ENCODE measurements at regions not wholly inside any gene's neighbourhood (a gene's known extent, or its start where the extent isn't known, plus 50 kb on each side); places are given as distances from the start of the nearest gene placed in this dataset.
"Not testable (repeated sequence)": the region's sequence is repeated elsewhere in the genome, so short reads cannot be mapped to it uniquely, and the experiment has no call there.

DNA sequence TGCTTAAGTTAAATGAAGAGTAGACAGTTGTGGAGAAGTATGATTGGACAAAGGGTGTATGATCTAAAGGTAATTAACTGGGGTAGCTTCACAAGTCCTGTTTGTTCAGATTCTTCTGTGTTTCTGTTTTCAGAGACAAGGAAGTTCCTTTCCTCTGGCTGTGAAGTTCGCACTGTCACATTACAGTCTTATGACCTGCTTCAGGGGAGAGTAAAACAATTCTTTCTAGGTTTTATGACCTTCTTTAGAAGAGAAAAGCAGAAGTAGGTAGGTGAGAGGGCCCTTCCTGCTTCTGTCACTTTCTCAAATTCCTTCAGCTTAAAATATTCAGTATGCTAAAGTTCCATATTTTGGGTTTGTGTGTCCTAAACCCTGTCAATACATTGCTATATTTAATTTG is 211.9 kb downstream of the SOX3 start:
- no peak for DNase-seq (ENCODE audit: low spot score in 2 of 2)
- in situ Hi-C loops (cut with MboI; ENCODE audit: low sequenced_read_pairs): no loop called here
- H3K4me1 ChIP-seq: peaks cover 8% of the 10 kb centered on the region
- no peak overlapping the region for H3K4me3 ChIP-seq
- H3K27me3 ChIP-seq (ENCODE audit: low read depth): no peaks in the 10 kb centered on the region
- no peaks in the 10 kb centered on the region for H3K9me3 ChIP-seq
- H3K36me3 ChIP-seq (replicated peaks): no peaks in the 10 kb centered on the region

DNA sequence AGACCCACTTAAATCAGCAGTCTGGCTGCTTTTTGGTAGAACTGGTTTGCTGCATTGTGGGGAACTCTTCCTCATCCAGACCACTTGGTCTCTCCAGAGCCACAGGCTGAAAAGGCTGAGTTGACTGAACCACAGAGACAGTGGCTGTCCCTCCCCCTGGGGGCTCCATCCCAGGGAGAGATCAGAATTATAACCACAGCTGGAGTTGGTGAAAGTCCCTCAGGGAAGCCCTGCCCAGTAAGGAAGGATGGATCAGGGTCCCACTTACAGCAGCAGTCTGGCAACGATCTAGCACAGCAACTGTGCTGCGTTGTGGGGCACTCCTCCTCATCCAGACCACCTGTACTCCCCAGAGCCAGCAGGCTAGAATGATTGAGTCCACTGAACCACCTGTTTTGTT is 212.7 kb downstream of the SOX3 start:
- Histone ChIP-seq H3K9me3 (no peaks in the 10 kb centered on the region), H3K4me1 (peaks cover 8% of the 10 kb centered on the region), H3K27me3 (ENCODE audit: low read depth) (no peaks in the 10 kb centered on the region), H3K36me3 (replicated peaks) (no peaks in the 10 kb centered on the region), H3K4me3 (no peak overlapping the region)
- in situ Hi-C loops (cut with MboI; ENCODE audit: low sequenced_read_pairs): no loop called here
- peak in 1 of 2 experiments; percentile 23 for DNase-seq (ENCODE audit: low spot score in 2 of 2)

DNA sequence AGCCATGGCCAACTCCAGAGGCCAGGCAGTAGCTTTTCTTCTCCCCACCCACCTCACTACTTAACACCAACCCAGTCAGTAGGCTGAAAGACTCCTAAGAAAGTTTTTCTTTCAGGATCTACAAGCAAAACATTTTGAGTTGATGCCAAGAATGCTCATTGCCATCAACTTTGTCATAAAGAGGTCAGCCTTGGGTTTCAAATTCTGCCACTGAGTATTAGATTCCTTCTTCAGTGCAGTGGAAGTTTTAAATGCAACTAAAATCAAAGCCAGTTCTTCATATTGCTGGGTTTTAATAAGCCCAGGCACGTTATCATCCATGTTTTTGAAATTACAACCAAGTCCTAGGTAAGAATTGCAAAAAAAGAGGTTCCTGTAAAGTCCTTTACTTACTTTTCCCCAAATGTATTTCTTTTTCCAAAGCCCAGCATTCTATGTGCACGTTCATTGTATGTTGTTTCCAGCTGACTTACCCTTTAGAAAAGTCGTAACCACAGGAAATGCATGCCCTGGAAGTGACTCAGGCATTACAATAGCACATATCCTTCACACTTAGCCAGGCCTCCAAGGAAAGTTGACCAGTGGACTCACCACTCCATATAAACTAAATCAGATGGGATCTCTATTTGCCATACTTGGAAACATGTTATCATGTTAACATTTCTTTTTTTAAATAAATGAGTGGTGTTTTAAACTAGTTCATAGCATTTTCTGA is 229.9 kb downstream of the SOX3 start:
- peak; percentile 10 to 36 for DNase-seq (ENCODE audit: low spot score in 2 of 2)
- Histone ChIP-seq H3K9me3 (peaks cover 3% of the 10 kb centered on the region; the same call in 1 of the 2 replicates), H3K4me1 (no peaks in the 10 kb centered on the region; the same call in 1 of the 2 replicates), H3K4me3 (no peak overlapping the region), H3K27me3 (ENCODE audit: low read depth) (no peaks in the 10 kb centered on the region), H3K36me3 (replicated peaks) (no peaks in the 10 kb centered on the region)
- in situ Hi-C loops (cut with MboI; ENCODE audit: low sequenced_read_pairs): no loop called here

DNA sequence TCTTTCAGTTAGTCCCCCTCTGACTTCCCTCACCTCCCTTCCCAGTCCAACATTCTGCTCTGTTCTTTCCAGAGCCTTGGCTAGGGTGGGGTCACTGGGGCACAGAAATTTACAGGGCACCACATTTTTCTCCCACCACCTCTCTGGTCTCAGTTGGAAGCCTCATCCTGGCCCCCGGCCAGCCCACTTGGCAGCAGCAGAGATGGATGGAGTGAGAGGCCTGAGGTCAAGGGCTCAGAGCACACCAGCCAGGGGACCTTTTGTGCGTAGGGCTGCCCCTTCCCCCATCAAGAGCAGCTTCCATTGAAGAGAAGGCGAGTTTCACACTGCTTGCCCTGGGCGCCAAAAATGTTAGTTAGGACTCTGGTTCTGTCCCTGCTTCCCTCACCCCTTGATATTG is 230.9 kb downstream of the SOX3 start:
- H3K36me3 ChIP-seq (replicated peaks): no peaks in the 10 kb centered on the region
- no peak overlapping the region for H3K4me3 ChIP-seq
- H3K9me3 ChIP-seq: peaks cover 3% of the 10 kb centered on the region; the same call in 1 of the 2 replicates
- in situ Hi-C loops (cut with MboI; ENCODE audit: low sequenced_read_pairs): no loop called here
- no peaks in the 10 kb centered on the region for H3K27me3 ChIP-seq (ENCODE audit: low read depth)
- no peaks in the 10 kb centered on the region; the same call in 1 of the 2 replicates for H3K4me1 ChIP-seq
- DNase-seq (ENCODE audit: low spot score in 2 of 2): no peak

DNA sequence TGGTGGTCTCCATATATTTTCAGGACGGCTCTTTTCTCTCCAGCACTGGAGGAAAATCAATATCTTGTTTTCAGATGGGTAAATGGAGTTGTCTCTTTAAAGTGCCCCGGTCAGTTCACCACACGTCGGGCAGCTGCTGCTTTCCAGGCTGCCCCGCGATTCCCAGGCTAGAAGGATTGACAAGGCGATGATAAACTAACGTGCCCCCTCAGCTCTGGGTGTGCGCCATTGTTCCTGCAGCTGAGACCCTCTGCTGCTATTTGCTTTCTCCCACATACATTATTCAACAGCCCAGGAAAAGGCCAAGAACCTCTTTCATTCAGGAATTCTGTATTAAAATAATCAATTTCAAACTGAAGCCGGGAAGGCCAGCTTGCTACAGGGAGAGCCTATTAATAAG is 254.5 kb downstream of the SOX3 start:
- DNase-seq (ENCODE audit: low spot score in 2 of 2): no peak
- Histone ChIP-seq H3K27me3 (ENCODE audit: low read depth) (no peaks in the 10 kb centered on the region), H3K9me3 (no peaks in the 10 kb centered on the region), H3K36me3 (replicated peaks) (no peaks in the 10 kb centered on the region), H3K4me1 (no peaks in the 10 kb centered on the region), H3K4me3 (no peak overlapping the region)
- in situ Hi-C loops (cut with MboI; ENCODE audit: low sequenced_read_pairs): no loop called here

DNA sequence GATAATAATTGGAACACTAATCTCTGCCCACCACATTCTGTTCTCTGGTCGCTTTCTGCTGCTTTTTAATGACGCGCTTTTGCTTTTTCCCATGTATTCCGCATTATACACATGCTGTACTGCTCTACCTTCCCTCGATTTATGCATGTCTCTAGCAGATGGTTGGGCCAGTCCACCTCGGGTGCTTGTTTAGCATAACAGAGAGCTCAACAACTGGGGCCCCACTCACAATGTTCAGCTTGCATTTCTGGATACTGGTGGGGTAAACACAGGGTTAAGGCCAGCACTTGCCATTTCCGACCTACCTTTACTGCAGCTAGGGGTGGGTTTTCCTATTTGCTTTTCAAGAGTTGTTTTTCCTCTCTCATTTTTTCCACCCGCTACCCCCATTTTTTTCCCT is 255.8 kb downstream of the SOX3 start:
- peak in 1 of 2 experiments; percentile 16 for DNase-seq (ENCODE audit: low spot score in 2 of 2)
- no peaks in the 10 kb centered on the region for H3K4me1 ChIP-seq
- H3K36me3 ChIP-seq (replicated peaks): no peaks in the 10 kb centered on the region
- H3K4me3 ChIP-seq: no peak overlapping the region
- H3K27me3 ChIP-seq (ENCODE audit: low read depth): no peaks in the 10 kb centered on the region; the same call in 1 of the 2 replicates
- no peaks in the 10 kb centered on the region for H3K9me3 ChIP-seq
- in situ Hi-C loops (cut with MboI; ENCODE audit: low sequenced_read_pairs): no loop called here

DNA sequence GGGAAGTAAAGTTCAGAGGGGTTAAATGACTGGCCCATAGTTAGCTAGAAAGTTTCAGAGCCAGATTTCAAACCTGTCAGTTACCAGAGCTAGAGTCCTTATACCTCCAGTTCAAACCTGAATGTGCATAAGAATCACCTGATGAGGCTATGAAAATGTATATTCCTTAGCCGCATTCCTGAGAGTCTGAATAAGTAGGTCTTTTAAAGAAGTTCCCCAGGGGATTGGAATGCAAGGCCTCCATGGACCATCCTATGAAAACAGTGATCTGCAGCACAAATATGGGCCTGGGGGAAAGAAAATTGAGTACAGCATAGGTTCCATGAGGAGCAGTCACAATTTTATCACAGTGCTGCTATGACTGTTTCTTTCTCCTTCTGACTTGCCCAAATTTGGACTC is 263.9 kb upstream of the CXorf66 start:
- peak; percentile 42 to 83 for DNase-seq (ENCODE audit: low spot score in 2 of 2)
- Histone ChIP-seq H3K9me3 (0 out of 2 replicates have a peak, but pooled peaks cover 4% of the 10 kb centered on the region), H3K4me1 (peaks cover 7% of the 10 kb centered on the region), H3K27me3 (ENCODE audit: low read depth) (no peaks in the 10 kb centered on the region), H3K4me3 (no peak overlapping the region), H3K36me3 (replicated peaks) (no peaks in the 10 kb centered on the region)
- in situ Hi-C loops (cut with MboI; ENCODE audit: low sequenced_read_pairs): no loop called here

DNA sequence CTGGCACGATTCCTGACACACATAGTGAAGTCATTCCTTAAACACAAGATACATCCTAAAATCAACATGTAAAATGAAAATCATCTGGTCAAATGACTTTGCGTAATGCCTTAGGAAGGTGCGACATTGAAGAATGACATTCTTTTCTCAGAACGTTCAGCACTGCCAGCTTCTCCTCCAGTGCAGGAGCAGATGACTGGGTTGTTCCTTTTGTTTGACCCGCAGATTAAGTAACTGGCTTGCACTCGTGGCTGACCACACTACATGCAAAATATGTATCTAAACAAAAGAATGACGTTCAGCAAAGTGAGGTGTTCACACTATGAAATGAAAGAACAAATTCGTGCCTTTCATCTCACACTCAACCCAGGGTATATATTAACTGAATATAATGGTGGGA is 260.7 kb upstream of the CXorf66 start:
- H3K4me3 ChIP-seq; H3K27me3 ChIP-seq (ENCODE audit: low read depth); H3K36me3 ChIP-seq (replicated peaks); H3K4me1 ChIP-seq; in situ Hi-C loops (cut with MboI; ENCODE audit: low sequenced_read_pairs); H3K9me3 ChIP-seq; DNase-seq (ENCODE audit: low spot score in 2 of 2): not testable (repeated sequence)

DNA sequence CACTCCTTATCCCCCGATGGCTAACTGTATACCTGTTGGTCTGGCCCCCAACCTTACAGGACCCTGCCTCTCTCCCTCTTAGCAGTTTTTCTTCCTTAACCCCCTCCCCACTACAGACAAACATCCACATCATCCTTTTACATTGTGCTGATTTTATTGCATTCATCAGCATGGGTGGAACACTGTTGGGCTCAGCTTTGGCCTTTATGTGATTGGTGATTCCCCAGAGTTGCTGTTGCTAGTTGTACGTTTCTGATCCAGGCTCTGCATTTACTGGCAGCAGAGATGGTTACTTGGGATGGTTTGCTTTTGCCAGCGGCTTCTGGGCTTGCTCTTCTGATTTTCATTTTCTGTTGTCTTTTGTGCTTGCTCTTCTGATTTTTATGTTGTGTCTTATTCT is 250.6 kb upstream of the CXorf66 start:
- in situ Hi-C loops (cut with MboI; ENCODE audit: low sequenced_read_pairs); H3K36me3 ChIP-seq (replicated peaks); H3K27me3 ChIP-seq (ENCODE audit: low read depth); H3K4me3 ChIP-seq; DNase-seq (ENCODE audit: low spot score in 2 of 2); H3K9me3 ChIP-seq; H3K4me1 ChIP-seq: not testable (repeated sequence)

DNA sequence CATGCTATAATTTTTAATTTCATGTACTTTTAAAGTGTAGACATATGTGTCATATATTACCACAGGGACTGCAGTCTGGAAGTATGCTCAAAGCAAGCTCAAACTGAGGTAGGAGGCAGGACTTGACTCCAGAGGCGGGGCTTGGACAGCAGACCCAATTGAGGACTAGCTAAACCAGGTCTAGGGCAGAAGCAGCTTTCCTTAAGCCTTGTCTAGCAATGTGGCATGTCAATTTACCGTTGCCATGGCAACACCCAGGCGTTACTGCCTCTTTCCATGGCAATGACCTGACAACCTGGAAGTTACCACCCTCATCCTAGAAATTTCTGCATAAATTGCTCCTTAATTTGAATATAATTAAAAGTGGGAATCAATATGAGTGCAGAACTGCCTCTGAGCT is 249.2 kb upstream of the CXorf66 start:
- in situ Hi-C loops (cut with MboI; ENCODE audit: low sequenced_read_pairs): not testable (repeated sequence)

DNA sequence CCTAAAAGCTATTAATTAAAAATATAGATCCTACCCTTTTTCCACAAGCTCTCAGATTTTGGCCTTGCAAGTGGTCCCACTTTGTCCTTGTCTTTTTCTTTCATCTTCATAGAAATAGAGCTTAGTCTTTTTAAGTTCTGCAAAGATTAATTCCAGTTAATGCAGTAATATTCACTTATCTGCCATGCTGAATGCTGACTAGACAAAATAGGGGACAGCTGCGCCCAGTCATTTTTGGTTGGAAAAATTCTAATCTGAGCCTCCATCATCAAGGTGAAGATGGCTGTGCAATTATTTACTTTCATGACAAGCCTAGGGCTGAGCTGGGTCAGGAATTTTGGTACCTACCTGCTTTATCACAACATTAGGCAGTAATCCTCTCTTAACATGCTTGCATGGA is 241.3 kb upstream of the CXorf66 start:
- H3K9me3 ChIP-seq: no peaks in the 10 kb centered on the region
- in situ Hi-C loops (cut with MboI; ENCODE audit: low sequenced_read_pairs): no loop called here
- H3K36me3 ChIP-seq (replicated peaks): no peaks in the 10 kb centered on the region
- H3K27me3 ChIP-seq (ENCODE audit: low read depth): no peaks in the 10 kb centered on the region
- no peak for DNase-seq (ENCODE audit: low spot score in 2 of 2)
- H3K4me3 ChIP-seq: no peak overlapping the region
- no peaks in the 10 kb centered on the region for H3K4me1 ChIP-seq

More for the DNA sequence above, 249.2 kb upstream of the CXorf66 start:
- H3K36me3 ChIP-seq (replicated peaks); H3K4me1 ChIP-seq; H3K9me3 ChIP-seq; H3K27me3 ChIP-seq (ENCODE audit: low read depth); H3K4me3 ChIP-seq: not testable (repeated sequence)
- peak in 1 of 2 experiments; percentile 36 for DNase-seq (ENCODE audit: low spot score in 2 of 2)

DNA sequence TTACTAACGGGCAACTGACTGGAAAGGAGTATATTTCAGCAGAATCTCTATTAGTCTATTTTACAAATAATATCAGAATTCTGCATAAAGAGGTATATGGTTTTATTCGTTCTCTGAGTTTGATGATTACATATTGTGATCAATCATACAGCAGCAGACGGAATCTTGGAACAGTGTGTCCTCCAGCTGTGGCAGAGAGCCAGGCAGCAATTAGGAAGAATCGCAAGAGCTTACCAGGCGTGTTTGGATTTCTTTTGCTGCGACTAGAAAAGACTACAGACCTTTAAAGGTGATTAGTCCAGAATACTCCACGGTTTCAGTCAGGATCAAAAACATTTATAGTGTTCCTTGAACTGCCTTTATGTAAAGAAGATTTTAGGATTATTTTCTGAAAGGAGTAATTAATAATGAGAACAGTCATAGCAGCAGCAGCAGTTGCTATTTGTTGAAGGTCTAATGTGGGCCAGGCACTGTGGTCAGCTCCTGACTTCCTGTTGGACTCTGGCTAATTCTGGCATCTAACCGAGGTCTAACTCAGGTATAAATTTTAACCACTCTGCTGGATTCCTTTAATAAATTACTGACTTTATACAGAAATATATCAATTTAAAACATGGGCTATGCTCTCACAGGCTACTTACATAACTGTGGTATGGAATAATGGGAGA is 225.3 kb upstream of the CXorf66 start:
- in situ Hi-C loops (cut with MboI; ENCODE audit: low sequenced_read_pairs): no loop called here
- DNase-seq (ENCODE audit: low spot score in 2 of 2): no peak
- H3K36me3 ChIP-seq (replicated peaks): no peaks in the 10 kb centered on the region
- H3K27me3 ChIP-seq (ENCODE audit: low read depth): no peaks in the 10 kb centered on the region
- H3K4me1 ChIP-seq: no peaks in the 10 kb centered on the region
- no peak overlapping the region for H3K4me3 ChIP-seq
- H3K9me3 ChIP-seq: no peaks in the 10 kb centered on the region

DNA sequence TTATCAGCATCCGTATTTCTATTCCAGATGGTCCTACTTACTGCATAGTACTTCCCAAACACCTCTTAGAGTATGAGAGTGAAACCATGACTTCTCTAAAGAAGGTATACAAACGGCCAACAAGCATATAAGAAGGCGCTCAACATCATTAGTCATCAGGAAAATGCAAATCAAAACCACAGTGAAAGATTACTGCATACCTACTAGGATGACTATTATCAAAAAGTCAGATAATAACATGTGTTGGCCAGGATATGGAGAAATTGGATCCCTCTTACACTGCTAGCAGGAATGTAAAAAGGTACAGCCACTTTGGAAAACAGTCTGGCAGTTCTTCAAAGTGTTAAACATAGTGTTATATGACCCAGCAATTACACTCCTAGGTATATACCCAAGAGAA is 215.3 kb upstream of the CXorf66 start:
- in situ Hi-C loops (cut with MboI; ENCODE audit: low sequenced_read_pairs): no loop called here
- Histone ChIP-seq H3K4me3 (no peak overlapping the region), H3K4me1 (no peaks in the 10 kb centered on the region), H3K27me3 (ENCODE audit: low read depth) (no peaks in the 10 kb centered on the region), H3K9me3 (no peaks in the 10 kb centered on the region), H3K36me3 (replicated peaks) (no peaks in the 10 kb centered on the region)
- DNase-seq (ENCODE audit: low spot score in 2 of 2): no peak

DNA sequence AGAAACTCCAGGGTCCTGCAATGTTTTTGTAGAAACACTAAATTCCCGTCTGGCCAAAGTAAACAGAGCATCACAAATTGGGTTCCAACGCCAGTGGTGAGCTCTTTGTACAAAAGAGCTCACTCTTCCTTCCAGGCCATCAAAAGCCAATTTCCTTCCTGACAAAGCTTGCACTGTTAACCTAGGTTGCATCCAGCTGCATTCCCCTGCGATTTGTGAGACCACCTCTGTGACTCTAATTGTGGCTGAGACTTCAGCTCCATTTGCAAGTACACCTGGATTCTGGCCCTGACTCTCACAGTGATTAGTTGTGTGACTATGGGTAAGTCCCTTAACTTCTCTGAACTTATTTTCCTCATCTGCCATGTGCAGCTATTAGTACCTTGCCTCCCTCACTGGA is 212.5 kb upstream of the CXorf66 start:
- Histone ChIP-seq H3K4me1 (no peaks in the 10 kb centered on the region), H3K27me3 (ENCODE audit: low read depth) (no peaks in the 10 kb centered on the region), H3K36me3 (replicated peaks) (no peaks in the 10 kb centered on the region), H3K4me3 (no peak overlapping the region), H3K9me3 (no peaks in the 10 kb centered on the region)
- DNase-seq (ENCODE audit: low spot score in 2 of 2): no peak
- in situ Hi-C loops (cut with MboI; ENCODE audit: low sequenced_read_pairs): no loop called here

Measured in HAP-1 (cell line).